Fibroblast of skin of left quadriceps (primary cell): ENCODE measurements at regions not wholly inside any gene's neighbourhood (a gene's known extent, or its start where the extent isn't known, plus 50 kb on each side); places are given as distances from the start of the nearest gene placed in this dataset.

Experiments
- DNase-seq, 2 experiments: peaks; one replicate each; pipeline ENCODE4 v3.0.0-alpha.2; 2013; ENCODE audit warnings: low read depth in 2 of 2

- DNase-seq = peak; percentile 76 to 77
Measured at GRCh38 chr9:693201-694091, 148.1 kb upstream of the DMRT1 start.

DNA sequence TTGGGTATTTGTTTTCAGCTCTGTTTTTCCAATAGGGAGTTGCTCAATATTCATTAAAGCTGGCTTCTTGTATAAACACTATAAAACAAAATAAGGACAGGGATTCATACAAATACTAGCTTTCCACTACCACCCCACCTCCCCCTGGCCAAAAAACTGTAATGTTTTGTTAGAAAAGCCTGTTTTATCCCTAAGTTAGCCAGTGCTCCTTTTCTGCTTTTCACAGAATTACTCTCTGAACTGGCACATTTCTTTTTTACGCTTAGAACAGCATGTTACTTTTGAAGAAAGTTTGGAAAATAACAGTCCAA lies 147.4 kb upstream of the DMRT1 start:
- no peak for DNase-seq

GRCh38 chr9:694403-695154 lies 146.9 kb upstream of the DMRT1 start:
- peak; percentile 81 to 82 for DNase-seq

DNA sequence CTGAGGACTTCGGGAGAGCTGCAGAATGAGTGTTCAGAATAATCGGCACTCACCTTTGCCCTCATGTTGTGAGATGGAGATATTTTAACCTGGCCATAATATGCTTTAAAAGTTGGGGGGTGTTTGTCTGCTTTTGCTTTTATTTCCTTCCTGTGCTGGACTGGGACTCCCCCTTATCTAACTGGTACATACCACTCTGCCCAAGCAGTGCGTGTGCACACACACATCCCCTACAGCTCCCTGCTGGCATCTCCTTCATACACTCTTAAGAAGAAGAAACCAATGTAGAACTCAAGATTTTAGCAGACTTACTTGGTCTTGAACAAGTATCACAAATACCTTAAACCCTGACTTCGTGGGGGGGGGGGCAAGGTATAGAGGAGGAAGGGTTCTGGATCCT lies 146.2 kb upstream of the DMRT1 start:
- no peak for DNase-seq

GRCh38 chr9:696332-697323 lies 144.9 kb upstream of the DMRT1 start:
- DNase-seq = peak in 1 of 2 experiments; percentile 55

DNA sequence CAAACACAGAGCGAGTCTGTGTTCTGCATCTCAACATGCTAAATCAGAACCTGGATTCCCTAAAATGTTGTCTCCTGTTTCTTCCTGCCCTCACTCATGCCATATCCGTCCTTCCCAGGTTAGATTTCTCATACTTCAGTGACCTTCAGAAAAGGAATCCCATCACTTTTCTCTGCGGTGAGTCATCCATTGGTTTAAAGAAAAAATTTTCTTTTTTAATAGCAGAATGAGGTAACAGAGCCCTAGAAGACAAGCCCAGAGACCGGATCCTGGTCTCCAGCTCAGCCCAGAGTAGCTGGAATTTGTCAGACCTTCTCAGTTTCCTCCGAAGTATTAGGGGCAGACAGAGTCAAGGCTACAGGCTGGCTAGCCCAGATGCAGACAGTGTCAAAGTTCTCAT lies 143.2 kb upstream of the DMRT1 start:
- DNase-seq = no peak

DNA sequence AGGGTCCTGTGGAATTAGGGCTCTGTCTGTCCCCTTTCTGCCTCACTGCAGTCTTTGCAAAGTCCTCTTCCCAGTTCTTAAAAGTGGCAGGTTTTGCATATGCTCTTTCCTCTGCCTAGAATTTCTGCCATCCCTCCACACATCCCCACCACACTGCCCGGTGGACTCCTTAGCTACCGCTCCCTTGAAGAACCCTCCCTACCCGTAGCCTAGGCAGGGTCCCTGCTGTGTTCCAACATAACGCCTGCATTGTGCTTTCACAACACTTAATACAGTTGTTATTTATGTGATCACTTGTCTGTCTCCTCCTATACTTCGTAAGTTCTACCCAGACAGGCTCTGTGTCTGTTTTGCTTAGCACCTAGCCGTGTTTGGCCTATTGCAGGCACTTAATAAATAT lies 142.5 kb upstream of the DMRT1 start:
- DNase-seq = no peak

GRCh38 chr9:699396-699795 lies 142.1 kb upstream of the DMRT1 start:
- no peak for DNase-seq

GRCh38 chr9:700365-701282 lies 140.9 kb upstream of the DMRT1 start:
- DNase-seq = no peak

DNA sequence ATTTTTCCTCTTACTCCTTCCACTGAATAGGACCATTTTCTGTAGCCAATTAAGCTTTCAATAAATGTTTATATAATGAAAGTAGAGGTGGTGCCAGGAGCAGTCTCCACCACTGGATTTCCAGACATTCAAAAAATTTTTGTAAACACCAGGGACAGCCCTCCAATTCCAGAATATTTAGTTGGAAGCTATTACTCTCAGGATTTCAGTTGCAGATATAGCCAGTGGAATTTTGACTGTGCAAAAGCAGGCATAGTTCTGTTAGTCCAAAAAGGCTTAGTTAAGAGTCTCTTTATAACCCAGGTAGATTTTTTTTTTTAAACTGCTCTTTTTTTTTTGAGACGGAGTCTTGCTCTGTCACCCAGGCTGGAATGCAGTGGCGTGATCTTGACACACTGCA lies 138.1 kb upstream of the DMRT1 start:
- DNase-seq = peak in 1 of 2 experiments; percentile 40

GRCh38 chr9:706073-706472 lies 135.4 kb upstream of the DMRT1 start:
- no peak for DNase-seq

DNA sequence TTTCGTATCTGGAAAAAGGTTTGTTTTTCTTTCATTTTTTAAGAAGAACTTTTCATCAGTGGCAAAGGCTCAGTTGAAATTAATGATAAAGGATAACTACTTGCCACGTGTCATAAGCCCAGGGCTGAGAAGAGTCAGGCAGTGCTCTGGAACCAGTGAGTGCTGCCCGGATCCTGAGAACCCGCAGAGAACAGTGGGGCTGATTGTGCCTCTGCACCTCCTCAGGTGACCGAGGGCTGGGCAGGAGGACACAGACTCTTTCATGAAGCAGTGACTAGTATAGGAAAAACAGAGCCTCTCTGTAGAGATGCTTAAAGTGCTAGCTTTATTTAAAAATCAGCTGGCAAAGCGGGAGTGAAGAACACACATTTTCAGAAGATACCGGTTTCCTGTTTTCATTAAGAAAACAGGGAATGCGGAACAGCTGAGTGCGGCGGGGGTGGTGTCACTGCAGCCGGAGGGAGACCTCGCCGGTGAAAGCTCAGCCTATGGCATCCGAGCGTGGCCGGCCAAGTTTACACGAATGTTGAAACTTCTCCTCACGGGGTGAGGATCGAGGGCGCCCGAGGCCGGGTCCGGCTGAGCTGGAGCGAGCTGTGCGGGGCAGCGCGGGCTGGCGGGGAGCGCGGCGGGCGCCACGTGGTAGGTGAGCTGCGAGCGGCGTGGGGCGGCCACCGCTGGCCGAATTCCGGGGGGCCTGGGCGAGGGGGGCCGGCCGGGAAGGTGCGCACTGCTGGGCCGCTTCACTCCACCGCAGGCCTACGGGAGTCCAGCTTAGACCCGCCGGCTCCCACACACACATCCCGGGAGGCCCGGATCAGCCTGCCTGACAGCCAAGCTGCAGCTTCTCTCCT lies 134.7 kb upstream of the DMRT1 start:
- DNase-seq = no peak

GRCh38 chr9:708182-708550 lies 133.3 kb upstream of the DMRT1 start:
- DNase-seq = no peak

DNA sequence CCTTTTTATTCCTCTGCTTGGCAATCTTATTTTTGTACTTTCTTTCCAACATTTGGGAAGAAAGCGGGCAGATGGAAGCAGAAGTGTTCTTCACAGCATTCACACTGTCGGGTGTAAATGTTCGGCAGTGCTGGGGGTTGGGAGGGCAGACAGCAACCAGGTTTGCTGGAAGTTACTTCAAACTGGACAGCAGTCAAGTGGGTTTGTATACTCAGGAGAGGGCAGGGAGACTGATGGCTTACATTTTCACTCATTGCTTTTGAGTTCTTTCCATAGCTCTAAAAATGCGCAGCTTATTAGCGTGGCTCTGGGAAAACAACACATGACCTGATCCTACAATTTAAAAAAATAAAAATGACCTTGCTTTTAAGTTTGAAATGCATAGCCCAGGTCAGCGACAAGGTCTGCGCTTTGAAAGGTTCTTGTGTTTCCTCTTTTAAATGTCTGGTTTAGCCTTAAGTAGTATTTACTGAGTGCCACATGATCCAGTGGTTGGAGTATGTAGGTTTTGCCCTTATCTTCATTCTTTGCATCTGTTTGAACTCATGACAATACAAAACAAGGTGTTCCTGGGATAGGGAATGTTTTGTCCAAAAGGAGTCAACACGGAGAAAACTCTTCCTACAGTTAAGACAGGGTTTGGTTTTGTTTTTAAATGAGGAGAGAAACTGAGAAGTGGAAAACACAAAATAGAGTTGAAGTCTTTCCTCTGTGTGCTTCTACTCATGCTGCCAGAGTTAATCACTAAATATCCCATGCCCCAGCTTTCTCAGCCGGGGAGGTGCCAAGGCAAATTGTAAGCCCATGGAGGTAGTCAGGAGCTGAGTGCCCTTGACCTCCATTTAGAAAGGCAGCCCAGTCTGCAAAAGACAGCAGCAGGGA lies 132.7 kb upstream of the DMRT1 start:
- no peak for DNase-seq

DNA sequence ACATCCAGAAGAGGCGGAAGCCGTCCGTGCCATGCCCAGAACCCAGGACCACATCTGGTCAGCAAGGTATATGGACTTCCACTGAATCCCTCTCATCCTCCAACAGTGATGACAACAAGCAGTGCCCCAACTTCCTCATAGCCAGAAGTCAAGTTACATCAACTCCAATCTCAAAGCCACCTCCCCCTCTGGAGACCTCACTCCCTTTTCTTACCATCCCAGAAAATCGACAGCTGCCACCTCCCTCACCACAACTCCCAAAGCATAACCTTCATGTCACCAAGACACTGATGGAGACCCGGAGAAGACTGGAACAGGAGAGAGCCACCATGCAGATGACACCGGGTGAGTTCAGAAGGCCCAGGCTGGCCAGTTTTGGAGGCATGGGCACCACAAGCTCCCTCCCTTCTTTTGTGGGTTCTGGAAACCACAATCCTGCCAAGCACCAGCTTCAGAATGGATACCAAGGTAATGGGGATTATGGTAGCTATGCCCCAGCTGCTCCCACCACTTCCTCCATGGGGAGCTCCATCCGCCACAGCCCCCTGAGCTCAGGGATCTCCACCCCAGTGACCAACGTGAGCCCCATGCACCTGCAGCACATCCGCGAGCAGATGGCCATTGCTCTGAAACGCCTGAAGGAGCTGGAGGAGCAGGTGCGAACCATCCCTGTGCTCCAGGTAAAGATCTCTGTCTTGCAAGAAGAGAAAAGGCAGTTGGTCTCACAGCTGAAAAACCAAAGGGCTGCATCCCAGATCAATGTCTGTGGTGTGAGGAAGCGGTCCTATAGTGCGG lies 130.3 kb upstream of the DMRT1 start:
- DNase-seq = no peak

DNA sequence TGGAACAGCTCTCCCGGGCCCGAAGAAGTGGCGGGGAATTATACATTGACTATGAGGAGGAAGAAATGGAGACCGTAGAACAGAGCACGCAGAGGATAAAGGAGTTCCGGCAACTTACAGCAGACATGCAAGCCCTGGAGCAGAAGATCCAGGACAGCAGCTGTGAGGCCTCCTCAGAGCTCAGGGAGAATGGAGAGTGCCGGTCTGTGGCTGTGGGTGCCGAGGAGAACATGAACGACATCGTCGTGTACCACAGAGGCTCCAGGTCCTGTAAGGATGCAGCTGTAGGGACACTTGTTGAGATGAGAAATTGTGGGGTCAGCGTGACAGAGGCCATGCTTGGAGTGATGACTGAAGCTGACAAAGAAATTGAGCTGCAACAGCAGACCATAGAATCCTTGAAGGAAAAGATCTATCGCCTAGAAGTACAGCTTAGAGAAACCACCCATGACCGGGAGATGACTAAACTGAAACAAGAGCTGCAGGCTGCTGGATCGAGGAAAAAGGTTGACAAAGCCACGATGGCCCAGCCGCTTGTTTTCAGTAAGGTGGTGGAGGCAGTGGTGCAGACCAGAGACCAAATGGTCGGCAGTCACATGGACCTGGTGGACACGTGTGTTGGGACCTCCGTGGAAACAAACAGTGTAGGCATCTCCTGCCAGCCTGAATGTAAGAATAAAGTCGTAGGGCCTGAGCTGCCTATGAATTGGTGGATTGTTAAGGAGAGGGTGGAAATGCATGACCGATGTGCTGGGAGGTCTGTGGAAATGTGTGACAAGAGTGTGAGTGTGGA lies 129.5 kb upstream of the DMRT1 start:
- no peak for DNase-seq

DNA sequence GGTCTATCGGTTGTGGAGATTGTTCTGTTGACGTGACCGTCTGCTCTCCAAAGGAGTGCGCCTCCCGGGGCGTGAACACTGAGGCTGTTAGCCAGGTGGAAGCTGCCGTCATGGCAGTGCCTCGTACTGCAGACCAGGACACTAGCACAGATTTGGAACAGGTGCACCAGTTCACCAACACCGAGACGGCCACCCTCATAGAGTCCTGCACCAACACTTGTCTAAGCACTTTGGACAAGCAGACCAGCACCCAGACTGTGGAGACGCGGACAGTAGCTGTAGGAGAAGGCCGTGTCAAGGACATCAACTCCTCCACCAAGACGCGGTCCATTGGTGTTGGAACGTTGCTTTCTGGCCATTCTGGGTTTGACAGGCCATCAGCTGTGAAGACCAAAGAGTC lies 128.9 kb upstream of the DMRT1 start:
- DNase-seq = no peak
